ENCODE measurements at regions not wholly inside any gene's neighbourhood (a gene's known extent, or its start where the extent isn't known, plus 50 kb on each side); places are given as distances from the start of the nearest gene placed in this dataset.
"Not testable (repeated sequence)": the region's sequence is repeated elsewhere in the genome, so short reads cannot be mapped to it uniquely, and the experiment has no call there.

GRCh38 chr2:19617257-19617848, 258.9 kb upstream of the OSR1 start:
- Mint-ChIP-seq H3K4me3 (no peak overlapping the region), H3K4me1 (ENCODE audit: low read depth) (no peaks in the 10 kb centered on the region), H3K9me3 (peaks cover 41% of the 10 kb centered on the region), H3K27me3 (ENCODE audit: low read depth) (peaks cover 6% of the 10 kb centered on the region), H3K36me3 (ENCODE audit: insufficient read depth) (no peaks in the 10 kb centered on the region)
- ATAC-seq = no peak
- no peak for DNase-seq

GRCh38 chr2:19615402-19615801, 257.0 kb upstream of the OSR1 start:
- H3K4me1 Mint-ChIP-seq (ENCODE audit: low read depth); H3K36me3 Mint-ChIP-seq (ENCODE audit: insufficient read depth); H3K27me3 Mint-ChIP-seq (ENCODE audit: low read depth); H3K4me3 Mint-ChIP-seq; ATAC-seq; DNase-seq: not testable (repeated sequence)
- peaks cover 41% of the 10 kb centered on the region for H3K9me3 Mint-ChIP-seq

DNA sequence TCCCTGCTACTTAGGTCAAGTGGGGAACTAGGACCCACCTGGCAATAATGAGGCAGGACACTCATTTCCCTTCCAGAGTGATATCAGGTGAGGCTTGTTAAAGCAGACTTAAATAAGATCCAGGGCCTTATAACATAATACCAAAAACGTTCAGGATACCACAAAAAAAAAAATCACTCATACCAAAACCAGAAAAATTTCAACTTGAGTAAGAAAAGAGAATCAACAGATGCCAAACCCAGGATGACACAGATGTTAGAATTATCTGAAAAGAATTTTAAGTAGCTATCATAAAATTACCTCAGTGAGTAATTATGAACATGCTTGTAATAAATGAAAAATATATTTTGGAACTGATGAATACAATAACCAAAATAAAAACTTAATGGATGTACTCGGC, 255.6 kb upstream of the OSR1 start:
- Mint-ChIP-seq H3K4me3 (no peak overlapping the region), H3K27me3 (ENCODE audit: low read depth) (peaks cover 7% of the 10 kb centered on the region), H3K36me3 (ENCODE audit: insufficient read depth) (no peaks in the 10 kb centered on the region), H3K4me1 (ENCODE audit: low read depth) (no peaks in the 10 kb centered on the region), H3K9me3 (peaks cover 39% of the 10 kb centered on the region)
- DNase-seq (no peak), ATAC-seq (no peak)

- ATAC-seq = no peak
- no peak for DNase-seq
- H3K9me3 Mint-ChIP-seq = peaks cover 24% of the 10 kb centered on the region
- H3K36me3 Mint-ChIP-seq (ENCODE audit: insufficient read depth) = no peaks in the 10 kb centered on the region
- no peaks in the 10 kb centered on the region for H3K4me1 Mint-ChIP-seq (ENCODE audit: low read depth)
- H3K27me3 Mint-ChIP-seq (ENCODE audit: low read depth) = peaks cover 8% of the 10 kb centered on the region
- no peak overlapping the region for H3K4me3 Mint-ChIP-seq
These were observed 253.3 kb upstream of the OSR1 start for GRCh38 chr2:19611491-19612332.

GRCh38 chr2:19609266-19609665, 250.8 kb upstream of the OSR1 start:
- no peaks in the 10 kb centered on the region for H3K4me1 Mint-ChIP-seq (ENCODE audit: low read depth)
- no peak for ATAC-seq
- DNase-seq = no peak
- H3K9me3 Mint-ChIP-seq = peaks cover 7% of the 10 kb centered on the region
- no peaks in the 10 kb centered on the region for H3K36me3 Mint-ChIP-seq (ENCODE audit: insufficient read depth)
- no peak overlapping the region for H3K4me3 Mint-ChIP-seq
- peaks cover 10% of the 10 kb centered on the region for H3K27me3 Mint-ChIP-seq (ENCODE audit: low read depth)

DNA sequence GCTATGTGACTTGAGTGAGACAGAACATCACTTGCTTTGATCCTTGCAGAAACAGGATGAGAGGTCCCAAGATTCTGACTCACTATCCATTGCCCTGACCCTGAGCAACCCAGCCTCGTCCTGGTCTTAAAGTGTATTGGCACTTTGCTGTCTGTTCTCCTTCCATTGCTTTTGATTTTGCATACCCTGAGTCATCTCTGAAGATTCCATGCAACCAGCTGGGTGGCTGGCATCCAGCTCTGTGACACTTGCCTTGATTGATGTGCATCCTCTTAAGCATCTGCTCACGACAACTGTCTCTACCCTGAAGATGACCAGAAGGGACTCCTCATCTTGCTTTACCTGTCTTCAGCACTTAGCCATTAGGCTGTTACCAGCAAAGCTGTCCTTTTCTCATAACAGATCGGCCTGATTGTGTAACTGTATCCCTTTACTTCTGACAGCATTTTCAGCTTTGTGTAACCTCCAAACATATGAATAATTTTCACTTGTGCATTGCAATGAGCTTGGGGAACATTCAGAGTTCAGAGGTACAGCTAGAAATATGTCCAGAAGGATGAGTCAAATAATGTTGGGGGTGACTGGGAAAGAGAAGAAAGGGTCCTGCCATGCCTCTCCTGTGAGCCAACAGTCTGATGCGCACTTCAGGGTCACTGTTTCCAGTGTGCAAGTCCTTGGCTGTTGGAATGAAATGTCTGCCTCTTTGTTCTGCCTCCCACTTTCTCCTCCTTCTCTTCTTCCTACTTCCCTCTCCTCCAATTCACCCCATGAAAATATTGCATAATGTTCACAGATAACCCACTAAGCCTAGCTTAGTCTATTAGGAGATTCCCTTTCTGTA, 249.7 kb upstream of the OSR1 start:
- H3K4me3 Mint-ChIP-seq = no peak overlapping the region
- H3K4me1 Mint-ChIP-seq (ENCODE audit: low read depth) = no peaks in the 10 kb centered on the region
- H3K27me3 Mint-ChIP-seq (ENCODE audit: low read depth) = peaks cover 10% of the 10 kb centered on the region
- DNase-seq (no peak), ATAC-seq (no peak)
- H3K9me3 Mint-ChIP-seq = peaks cover 3% of the 10 kb centered on the region
- H3K36me3 Mint-ChIP-seq (ENCODE audit: insufficient read depth) = no peaks in the 10 kb centered on the region

DNA sequence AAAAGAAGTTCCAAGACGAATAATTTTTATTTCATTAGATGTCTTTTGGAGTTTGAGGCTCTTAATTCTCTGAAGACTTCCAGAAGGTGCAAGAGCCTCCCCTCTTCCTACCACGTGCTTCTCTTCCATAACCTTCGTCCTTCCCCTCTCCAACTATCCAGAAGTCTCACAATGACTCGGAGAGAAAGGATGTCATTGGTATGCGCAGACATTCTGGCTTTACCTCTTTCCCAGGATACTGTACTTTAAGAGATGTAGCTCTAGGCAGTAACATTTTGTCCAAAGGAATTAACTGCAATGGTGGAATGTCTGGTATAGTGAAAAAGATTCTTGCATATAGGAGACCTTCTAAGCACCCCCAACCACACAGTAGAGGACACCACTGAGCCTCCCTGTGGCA, 249.0 kb upstream of the OSR1 start:
- ATAC-seq (no peak), DNase-seq (no peak)
- Mint-ChIP-seq H3K4me3 (no peak overlapping the region), H3K9me3 (peaks cover 7% of the 10 kb centered on the region), H3K27me3 (ENCODE audit: low read depth) (peaks cover 10% of the 10 kb centered on the region), H3K36me3 (ENCODE audit: insufficient read depth) (no peaks in the 10 kb centered on the region), H3K4me1 (ENCODE audit: low read depth) (no peaks in the 10 kb centered on the region)

DNA sequence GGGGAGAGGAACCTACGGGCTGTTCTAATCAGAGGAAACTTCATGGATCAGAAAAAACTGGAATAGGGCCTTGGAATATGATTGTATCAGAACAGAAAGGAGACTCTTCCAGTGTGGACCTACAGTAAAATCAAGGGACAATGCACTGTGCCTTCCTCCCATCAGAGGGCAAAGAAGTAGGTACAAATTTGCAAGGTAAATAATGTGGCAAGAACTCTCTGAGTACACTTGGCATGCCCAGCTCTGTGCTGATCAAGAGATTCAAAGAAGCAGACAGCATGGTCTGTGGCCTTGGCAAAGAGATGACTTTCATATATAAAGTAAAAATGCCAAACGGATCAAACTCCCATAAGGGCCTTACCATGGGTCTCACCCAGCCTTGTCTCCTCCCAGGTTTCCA, 242.6 kb upstream of the OSR1 start:
- H3K36me3 Mint-ChIP-seq (ENCODE audit: insufficient read depth) = no peaks in the 10 kb centered on the region
- DNase-seq (no peak), ATAC-seq (no peak)
- no peaks in the 10 kb centered on the region for H3K4me1 Mint-ChIP-seq (ENCODE audit: low read depth)
- peaks cover 2% of the 10 kb centered on the region for H3K27me3 Mint-ChIP-seq (ENCODE audit: low read depth)
- H3K9me3 Mint-ChIP-seq = peaks cover 7% of the 10 kb centered on the region
- H3K4me3 Mint-ChIP-seq = no peak overlapping the region

DNA sequence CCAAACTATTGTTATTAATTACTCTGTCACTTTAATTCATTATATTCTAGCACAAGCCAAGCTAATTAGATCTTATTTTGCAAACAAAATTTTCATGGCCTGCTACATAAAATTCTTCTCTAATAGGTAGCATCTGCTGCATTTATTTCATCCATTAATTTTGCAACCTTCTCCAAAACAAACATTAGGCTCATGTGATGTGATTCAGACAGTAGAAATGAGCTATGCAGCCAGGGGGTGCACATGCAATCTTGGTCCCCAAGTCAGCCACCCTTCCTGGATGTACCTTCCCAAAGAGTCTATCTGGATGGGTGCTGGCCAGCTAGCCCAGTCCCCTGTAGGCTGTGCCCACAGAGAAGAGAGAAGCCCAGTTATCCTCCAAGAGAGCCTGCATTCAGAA, 242.1 kb upstream of the OSR1 start:
- Mint-ChIP-seq H3K4me3 (no peak overlapping the region), H3K9me3 (peaks cover 7% of the 10 kb centered on the region), H3K4me1 (ENCODE audit: low read depth) (no peaks in the 10 kb centered on the region), H3K27me3 (ENCODE audit: low read depth) (peaks cover 2% of the 10 kb centered on the region), H3K36me3 (ENCODE audit: insufficient read depth) (no peaks in the 10 kb centered on the region)
- DNase-seq (no peak), ATAC-seq (no peak)

DNA sequence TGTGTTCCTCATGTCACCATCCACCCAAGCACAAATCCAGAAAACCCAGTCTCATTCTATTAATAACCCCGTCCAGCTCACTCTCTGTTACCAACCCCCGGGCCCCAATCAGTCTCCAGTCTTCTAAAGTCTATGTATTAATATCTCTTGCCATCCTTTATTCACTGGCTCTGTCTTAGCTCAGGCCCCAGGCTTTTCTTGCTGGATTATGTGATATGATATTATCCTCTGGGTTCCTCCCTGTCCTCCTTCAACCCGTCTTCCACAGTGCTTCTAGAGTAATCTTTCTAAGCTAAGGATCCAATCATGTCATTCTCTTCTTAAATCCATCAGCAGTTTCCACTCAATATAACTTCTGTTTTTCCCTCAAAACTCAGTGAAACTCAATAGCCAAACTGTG, 240.5 kb upstream of the OSR1 start:
- Mint-ChIP-seq H3K27me3 (ENCODE audit: low read depth) (peaks cover 2% of the 10 kb centered on the region), H3K36me3 (ENCODE audit: insufficient read depth) (no peaks in the 10 kb centered on the region), H3K4me3 (no peak overlapping the region), H3K9me3 (peaks cover 3% of the 10 kb centered on the region), H3K4me1 (ENCODE audit: low read depth) (no peaks in the 10 kb centered on the region)
- ATAC-seq = no peak
- no peak for DNase-seq

DNA sequence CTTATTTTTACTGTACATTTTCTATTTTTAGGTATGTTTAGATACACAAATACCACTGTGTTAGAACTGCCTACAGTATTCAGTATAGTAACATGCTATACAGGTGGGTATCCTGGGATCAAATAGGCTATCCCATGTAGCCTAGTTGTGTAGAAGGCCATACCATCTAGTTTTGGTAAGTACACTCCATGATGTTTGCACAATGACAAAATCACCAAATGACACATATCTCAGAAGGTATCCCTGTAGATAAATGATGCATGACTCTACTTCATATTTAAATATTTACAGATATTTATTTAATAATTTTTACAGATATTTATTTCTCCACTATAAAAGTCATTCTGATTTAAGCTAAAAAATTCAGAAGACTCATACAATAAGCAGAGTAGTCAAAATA, 233.8 kb upstream of the OSR1 start:
- DNase-seq (no peak), ATAC-seq (no peak)
- Mint-ChIP-seq H3K36me3 (ENCODE audit: insufficient read depth) (no peaks in the 10 kb centered on the region), H3K4me1 (ENCODE audit: low read depth) (no peaks in the 10 kb centered on the region), H3K9me3 (no peaks in the 10 kb centered on the region), H3K27me3 (ENCODE audit: low read depth) (peaks cover 1% of the 10 kb centered on the region), H3K4me3 (no peak overlapping the region)

DNA sequence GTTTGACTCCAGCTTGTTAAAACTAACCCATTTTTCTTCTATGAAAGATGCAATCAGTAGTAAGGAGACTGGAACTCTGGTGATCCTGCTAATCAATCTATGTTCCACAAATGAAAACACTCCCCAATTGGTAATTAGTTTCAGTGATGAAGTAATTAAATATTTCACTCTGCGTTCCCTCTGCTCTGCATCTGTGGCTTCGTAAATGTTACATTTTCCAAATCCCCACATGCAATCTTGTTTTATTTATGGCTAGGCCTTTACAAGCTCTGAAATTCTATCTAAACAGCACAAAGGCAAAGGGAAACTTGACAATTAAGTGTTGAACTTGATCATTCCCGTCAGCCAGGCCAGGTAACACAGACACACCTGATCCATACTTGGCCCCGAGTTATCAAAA, 231.4 kb upstream of the OSR1 start:
- no peaks in the 10 kb centered on the region for H3K27me3 Mint-ChIP-seq (ENCODE audit: low read depth)
- H3K9me3 Mint-ChIP-seq = no peaks in the 10 kb centered on the region
- ATAC-seq = no peak
- no peaks in the 10 kb centered on the region for H3K36me3 Mint-ChIP-seq (ENCODE audit: insufficient read depth)
- H3K4me3 Mint-ChIP-seq = no peak overlapping the region
- no peak for DNase-seq
- H3K4me1 Mint-ChIP-seq (ENCODE audit: low read depth) = no peaks in the 10 kb centered on the region

- ATAC-seq = no peak
- no peak for DNase-seq
- no peaks in the 10 kb centered on the region for H3K36me3 Mint-ChIP-seq (ENCODE audit: insufficient read depth)
- no peaks in the 10 kb centered on the region for H3K9me3 Mint-ChIP-seq
- H3K27me3 Mint-ChIP-seq (ENCODE audit: low read depth) = peaks cover 19% of the 10 kb centered on the region
- H3K4me1 Mint-ChIP-seq (ENCODE audit: low read depth) = no peaks in the 10 kb centered on the region
- no peak overlapping the region for H3K4me3 Mint-ChIP-seq
These were observed 222.4 kb upstream of the OSR1 start for GRCh38 chr2:19580830-19581229.

GRCh38 chr2:19580264-19580663, 221.8 kb upstream of the OSR1 start:
- H3K27me3 Mint-ChIP-seq (ENCODE audit: low read depth) = peaks cover 19% of the 10 kb centered on the region
- ATAC-seq = no peak
- no peak overlapping the region for H3K4me3 Mint-ChIP-seq
- H3K9me3 Mint-ChIP-seq = no peaks in the 10 kb centered on the region
- H3K4me1 Mint-ChIP-seq (ENCODE audit: low read depth) = no peaks in the 10 kb centered on the region
- DNase-seq = no peak
- no peaks in the 10 kb centered on the region for H3K36me3 Mint-ChIP-seq (ENCODE audit: insufficient read depth)

GRCh38 chr2:19579461-19579860, 221.0 kb upstream of the OSR1 start:
- H3K4me1 Mint-ChIP-seq (ENCODE audit: low read depth) = no peaks in the 10 kb centered on the region
- H3K9me3 Mint-ChIP-seq = no peaks in the 10 kb centered on the region
- no peaks in the 10 kb centered on the region for H3K36me3 Mint-ChIP-seq (ENCODE audit: insufficient read depth)
- ATAC-seq = no peak
- DNase-seq = no peak
- peaks cover 19% of the 10 kb centered on the region for H3K27me3 Mint-ChIP-seq (ENCODE audit: low read depth)
- no peak overlapping the region for H3K4me3 Mint-ChIP-seq
